Parathyroid adenoma (tissue), 2 donors: ENCODE measurements at regions not wholly inside any gene's neighbourhood (a gene's known extent, or its start where the extent isn't known, plus 50 kb on each side); places are given as distances from the start of the nearest gene placed in this dataset.
A peak's percentile ranks its signal among the peaks of the same experiment; 100 is the strongest.

Experiments
- H2AFZ ChIP-seq: fragments of 300-600 bp; sonication (generic); one replicate; pipeline ENCODE4 v1.7.0; 2017; ENCODE audit warnings: antibody characterized with exemption, mild to moderate bottlenecking
- H3K27ac ChIP-seq: fragments of 300-600 bp; sonication (generic); one replicate; pipeline ENCODE4 v1.7.0; 2017
- H3K27me3 ChIP-seq: fragments of 300-600 bp; sonication (generic); one replicate; pipeline ENCODE4 v1.7.0; 2017; ENCODE audit warnings: low read length; ENCODE audit not compliant: control insufficient read depth, insufficient read depth
- H3K36me3 ChIP-seq: fragments of 300-600 bp; sonication (generic); one replicate; pipeline ENCODE4 v1.7.0; 2017; ENCODE audit warnings: low read length; ENCODE audit not compliant: control insufficient read depth, insufficient read depth
- H3K4me1 ChIP-seq: fragments of 300-600 bp; sonication (generic); one replicate; pipeline ENCODE4 v1.7.0; 2017; ENCODE audit warnings: control low read depth
- H3K4me2 ChIP-seq: fragments of 300-600 bp; sonication (generic); one replicate; pipeline ENCODE4 v1.7.0; 2017; ENCODE audit warnings: low read length
- H3K4me3 ChIP-seq: fragments of 300-600 bp; sonication (generic); one replicate; pipeline ENCODE4 v1.7.0; 2017; ENCODE audit warnings: low read depth, low read length
- H3K79me2 ChIP-seq: fragments of 300-600 bp; sonication (generic); one replicate; pipeline ENCODE4 v1.7.0; 2017; ENCODE audit warnings: control low read depth
- H3K9ac ChIP-seq: fragments of 300-600 bp; sonication (generic); one replicate; pipeline ENCODE4 v1.7.0; 2017; ENCODE audit warnings: mild to moderate bottlenecking
- H3K9me3 ChIP-seq: fragments of 300-600 bp; sonication (generic); one replicate; pipeline ENCODE4 v1.7.0; 2017; ENCODE audit warnings: low read length; ENCODE audit not compliant: control insufficient read depth
- CTCF ChIP-seq: fragments of 300-600 bp; sonication (generic); IDR thresholded peaks from one replicate; pipeline ENCODE4 v1.7.0; 2017; ENCODE audit warnings: antibody characterized with exemption, mild to moderate bottlenecking
- donor health status: primary hyperparathyroidism.

GRCh38 chr20:60263725-60264709, 305.8 kb downstream of the CDH26 start:
- Histone ChIP-seq H3K79me2 (peaks cover 24% of the 10 kb centered on the region), H3K9me3 (no peaks in the 10 kb centered on the region), H3K4me1 (peaks cover 36% of the 10 kb centered on the region), H3K9ac (no peak overlapping the region), H3K4me2 (no peak overlapping the region), H3K4me3 (no peak overlapping the region), H3K27ac (no peak overlapping the region), H3K27me3 (no peaks in the 10 kb centered on the region), H3K36me3 (no peaks in the 10 kb centered on the region), H2AFZ (no peak overlapping the region)
- no peak for TF ChIP-seq CTCF

GRCh38 chr20:60266177-60266823, 308.1 kb downstream of the CDH26 start:
- Histone ChIP-seq H3K9ac (no peak overlapping the region), H3K4me2 (no peak overlapping the region), H3K9me3 (no peaks in the 10 kb centered on the region), H3K27me3 (no peaks in the 10 kb centered on the region), H2AFZ (no peak overlapping the region), H3K27ac (no peak overlapping the region), H3K79me2 (peaks cover 18% of the 10 kb centered on the region), H3K36me3 (no peaks in the 10 kb centered on the region), H3K4me3 (no peak overlapping the region), H3K4me1 (peaks cover 49% of the 10 kb centered on the region)
- no peak for TF ChIP-seq CTCF

GRCh38 chr20:60268491-60268890, 310.3 kb downstream of the CDH26 start:
- no peak overlapping the region for H3K27ac ChIP-seq
- no peak overlapping the region for H2AFZ ChIP-seq
- peaks cover 66% of the 10 kb centered on the region for H3K4me1 ChIP-seq
- no peaks in the 10 kb centered on the region for H3K9me3 ChIP-seq
- no peaks in the 10 kb centered on the region for H3K36me3 ChIP-seq
- no peak for TF ChIP-seq CTCF
- no peaks in the 10 kb centered on the region for H3K27me3 ChIP-seq
- H3K4me3 ChIP-seq = no peak overlapping the region
- no peak overlapping the region for H3K9ac ChIP-seq
- peaks cover 10% of the 10 kb centered on the region for H3K79me2 ChIP-seq
- no peak overlapping the region for H3K4me2 ChIP-seq

GRCh38 chr20:60269573-60270162, 311.4 kb downstream of the CDH26 start:
- Histone ChIP-seq H3K4me1 (peaks cover 78% of the 10 kb centered on the region), H3K9ac (no peak overlapping the region), H2AFZ (peak overlapping the region; percentile 51), H3K9me3 (no peaks in the 10 kb centered on the region), H3K4me2 (peak overlapping the region; percentile 39), H3K27ac (peak overlapping the region; percentile 89), H3K79me2 (peaks cover 6% of the 10 kb centered on the region), H3K4me3 (no peak overlapping the region), H3K36me3 (no peaks in the 10 kb centered on the region), H3K27me3 (no peaks in the 10 kb centered on the region)
- TF ChIP-seq CTCF = no peak
